ENCODE measurements at regions not wholly inside any gene's neighbourhood (a gene's known extent, or its start where the extent isn't known, plus 50 kb on each side); places are given as distances from the start of the nearest gene placed in this dataset.
A peak's percentile ranks its signal among the peaks of the same experiment; 100 is the strongest.

- no peak for DNase-seq
Measured at GRCh38 chr3:34258271-34258998, 460.0 kb downstream of the PDCD6IP start.

- peak; percentile 23 to 48 for DNase-seq
Measured at GRCh38 chr3:34260271-34261000, 462.0 kb downstream of the PDCD6IP start.

GRCh38 chr3:34261001-34261385 is 462.6 kb downstream of the PDCD6IP start:
- DNase-seq = no peak

GRCh38 chr3:34263101-34263621 is 464.7 kb downstream of the PDCD6IP start:
- DNase-seq = no peak

GRCh38 chr3:34264337-34265041 is 466.1 kb downstream of the PDCD6IP start:
- DNase-seq = peak; percentile 6

GRCh38 chr3:34267088-34267487 is 468.7 kb downstream of the PDCD6IP start:
- DNase-seq = no peak

- no peak for DNase-seq
Measured at GRCh38 chr3:34268032-34268709, 469.7 kb downstream of the PDCD6IP start.

- DNase-seq = no peak
Measured at GRCh38 chr3:34275811-34276210, 477.4 kb downstream of the PDCD6IP start.

- DNase-seq = no peak
Measured at GRCh38 chr3:34276342-34276741, 477.9 kb downstream of the PDCD6IP start.

GRCh38 chr3:34277110-34277509 is 478.7 kb downstream of the PDCD6IP start:
- no peak for DNase-seq

GRCh38 chr3:34279901-34280300 is 481.5 kb downstream of the PDCD6IP start:
- DNase-seq = no peak

- DNase-seq = no peak
Measured at GRCh38 chr3:34283751-34284150, 485.3 kb downstream of the PDCD6IP start.

GRCh38 chr3:34284959-34285826 is 486.8 kb downstream of the PDCD6IP start:
- DNase-seq = no peak

- no peak for DNase-seq
Measured at GRCh38 chr3:34285827-34286188, 487.4 kb downstream of the PDCD6IP start.

GRCh38 chr3:34292605-34293300 is 494.3 kb downstream of the PDCD6IP start:
- no peak for DNase-seq

- DNase-seq = no peak
Measured at GRCh38 chr3:34294240-34294639, 495.8 kb downstream of the PDCD6IP start.

GRCh38 chr3:34296796-34297195 is 498.4 kb downstream of the PDCD6IP start:
- DNase-seq = no peak

GRCh38 chr3:34298653-34299052 is 500.2 kb downstream of the PDCD6IP start:
- no peak for DNase-seq

- no peak for DNase-seq
Measured at GRCh38 chr3:34300621-34301020, 502.2 kb downstream of the PDCD6IP start.

GRCh38 chr3:34301313-34301712 is 502.9 kb downstream of the PDCD6IP start:
- no peak for DNase-seq

GRCh38 chr3:34305266-34305665 is 506.8 kb downstream of the PDCD6IP start:
- no peak for DNase-seq

All from AML-193 (cell line).